SKM-1 (cell line): ENCODE measurements at regions not wholly inside any gene's neighbourhood (a gene's known extent, or its start where the extent isn't known, plus 50 kb on each side); places are given as distances from the start of the nearest gene placed in this dataset.
"Not testable (repeated sequence)": the region's sequence is repeated elsewhere in the genome, so short reads cannot be mapped to it uniquely, and the experiment has no call there.

Experiments
- DNase-seq: peaks from one replicate; lab custom pipeline; 2025; ENCODE audit not compliant: unreplicated experiment; lab: John Stamatoyannopoulos, UW

- DNase-seq, result peak; percentile 39
Measured at GRCh38 chr2:198314559-198315153, 510.3 kb downstream of the PLCL1 start.

- no peak for DNase-seq
Measured at GRCh38 chr2:198312596-198313483, 508.4 kb downstream of the PLCL1 start.

GRCh38 chr2:198311020-198311419 is 506.6 kb downstream of the PLCL1 start:
- no peak for DNase-seq

- peak; percentile 44 for DNase-seq
Measured at GRCh38 chr2:198309673-198310280, 505.4 kb downstream of the PLCL1 start.

GRCh38 chr2:198309081-198309480 is 504.7 kb downstream of the PLCL1 start:
- no peak for DNase-seq

GRCh38 chr2:198308368-198308767 is 504.0 kb downstream of the PLCL1 start:
- DNase-seq, result no peak

- DNase-seq, result no peak
Measured at GRCh38 chr2:198307093-198307492, 502.7 kb downstream of the PLCL1 start.

- DNase-seq, result no peak
Measured at GRCh38 chr2:198304859-198305258, 500.5 kb downstream of the PLCL1 start.

- DNase-seq, result no peak
Measured at GRCh38 chr2:198297350-198297749, 493.0 kb downstream of the PLCL1 start.

- peak; percentile 32 for DNase-seq
Measured at GRCh38 chr2:198296665-198297308, 492.4 kb downstream of the PLCL1 start.

- no peak for DNase-seq
Measured at GRCh38 chr2:198293281-198293680, 488.9 kb downstream of the PLCL1 start.

GRCh38 chr2:198289811-198290210 is 485.4 kb downstream of the PLCL1 start:
- no peak for DNase-seq

GRCh38 chr2:198287706-198288105 is 483.3 kb downstream of the PLCL1 start:
- no peak for DNase-seq

- no peak for DNase-seq
Measured at GRCh38 chr2:198285216-198285615, 480.8 kb downstream of the PLCL1 start.

GRCh38 chr2:198283146-198283545 is 478.8 kb downstream of the PLCL1 start:
- DNase-seq, result no peak

GRCh38 chr2:198282061-198282460 is 477.7 kb downstream of the PLCL1 start:
- DNase-seq, result no peak

GRCh38 chr2:198280145-198280544 is 475.8 kb downstream of the PLCL1 start:
- DNase-seq, result no peak

GRCh38 chr2:198279026-198279425 is 474.6 kb downstream of the PLCL1 start:
- DNase-seq, result no peak

GRCh38 chr2:198277181-198277580 is 472.8 kb downstream of the PLCL1 start:
- no peak for DNase-seq

- no peak for DNase-seq
Measured at GRCh38 chr2:198273660-198274059, 469.3 kb downstream of the PLCL1 start.

- not testable (repeated sequence) for DNase-seq
Measured at GRCh38 chr2:198270157-198270556, 465.8 kb downstream of the PLCL1 start.

- no peak for DNase-seq
Measured at GRCh38 chr2:198268519-198268918, 464.1 kb downstream of the PLCL1 start.
